Activated T-cell treated with anti-CD3 and anti-CD28 coated beads, Interleukin-2, amount 50 U/mL, for 4 hours (primary cell): ENCODE measurements at regions not wholly inside any gene's neighbourhood (a gene's known extent, or its start where the extent isn't known, plus 50 kb on each side); places are given as distances from the start of the nearest gene placed in this dataset.
"Not testable (repeated sequence)": the region's sequence is repeated elsewhere in the genome, so short reads cannot be mapped to it uniquely, and the experiment has no call there.

Source experiments
- ATAC-seq, 2 donors: fragments of 200-7000 bp; cut with Tn5 transposase; one replicate each; pipeline ENCODE4 v1.10.0; 2021
- DNase-seq: peaks from one replicate; pipeline ENCODE4 v3.0.0-alpha.2; 2020
- H3K27me3 Mint-ChIP-seq: one replicate; pipeline ENCODE4 v1.8.0; 2021; ENCODE audit warnings: low read depth, mixed read lengths
- H3K36me3 Mint-ChIP-seq: one replicate; pipeline ENCODE4 v1.8.0; 2022; ENCODE audit warnings: mixed read lengths; ENCODE audit not compliant: insufficient read depth
- H3K4me1 Mint-ChIP-seq: one replicate; pipeline ENCODE4 v1.8.0; 2021; ENCODE audit warnings: low read depth, mixed read lengths
- H3K4me3 Mint-ChIP-seq: one replicate; pipeline ENCODE4 v1.8.0; 2021; ENCODE audit warnings: mild to moderate bottlenecking, moderate library complexity, mixed read lengths
- H3K9me3 Mint-ChIP-seq: one replicate; pipeline ENCODE4 v1.8.0; 2021; ENCODE audit warnings: mixed read lengths

DNA sequence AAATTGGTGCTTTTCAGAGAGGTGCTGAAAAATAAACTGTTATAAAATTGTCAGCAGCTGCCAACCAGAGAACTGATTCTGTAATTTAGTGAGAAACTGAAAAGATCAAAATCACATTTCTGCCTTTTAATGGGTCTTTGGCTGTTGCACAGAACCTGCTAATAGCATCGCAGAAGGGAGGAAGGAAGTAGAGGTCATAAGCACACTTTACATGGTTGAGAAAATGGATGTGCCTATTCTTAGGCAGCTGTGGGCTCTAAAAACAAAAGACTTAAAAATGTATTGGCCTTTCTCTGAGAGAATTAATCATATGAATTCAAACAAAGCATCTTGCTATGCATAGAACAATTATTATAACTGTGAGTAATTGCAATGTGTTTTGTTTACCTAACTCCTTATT is 1186.9 kb downstream of the DSC3 start:
- DNase-seq = no peak
- no peaks in the 10 kb centered on the region for H3K36me3 Mint-ChIP-seq

GRCh38 chr18:29853126-29853525 is 1189.4 kb downstream of the DSC3 start:
- DNase-seq = no peak
- H3K4me3 Mint-ChIP-seq = no peak overlapping the region
- H3K36me3 Mint-ChIP-seq = no peaks in the 10 kb centered on the region
- H3K27me3 Mint-ChIP-seq = no peaks in the 10 kb centered on the region
- no peak for ATAC-seq
- peaks cover 12% of the 10 kb centered on the region for H3K9me3 Mint-ChIP-seq
- no peaks in the 10 kb centered on the region for H3K4me1 Mint-ChIP-seq

More for the DNA sequence above, 1186.9 kb downstream of the DSC3 start:
- no peak for ATAC-seq
- Mint-ChIP-seq H3K4me3 (no peak overlapping the region), H3K4me1 (no peaks in the 10 kb centered on the region), H3K27me3 (no peaks in the 10 kb centered on the region), H3K9me3 (peaks cover 24% of the 10 kb centered on the region)

DNA sequence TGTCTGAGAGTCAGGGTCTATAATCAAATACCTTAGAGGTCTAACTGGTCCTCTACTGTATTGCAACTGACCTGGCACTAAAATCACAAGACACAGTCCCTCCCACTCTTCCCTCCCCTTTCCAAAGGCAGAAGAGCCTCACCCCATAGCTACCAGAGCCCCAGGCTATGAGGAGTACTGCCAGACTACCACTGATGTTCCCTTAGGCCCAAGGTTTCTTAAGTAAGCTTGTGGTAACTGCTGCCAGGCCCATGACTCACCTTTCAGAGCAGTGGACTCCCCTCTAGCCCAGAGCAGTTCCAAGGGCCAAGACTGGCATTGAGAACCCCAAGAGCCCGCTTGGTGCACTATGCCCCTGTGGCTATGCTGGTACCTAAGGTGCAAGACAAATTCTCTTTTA is 1193.4 kb downstream of the DSC3 start:
- no peaks in the 10 kb centered on the region for H3K36me3 Mint-ChIP-seq
- H3K4me1 Mint-ChIP-seq = no peaks in the 10 kb centered on the region
- H3K4me3 Mint-ChIP-seq = no peak overlapping the region
- H3K27me3 Mint-ChIP-seq = no peaks in the 10 kb centered on the region
- ATAC-seq (no peak), DNase-seq (no peak)
- peaks cover 14% of the 10 kb centered on the region for H3K9me3 Mint-ChIP-seq

DNA sequence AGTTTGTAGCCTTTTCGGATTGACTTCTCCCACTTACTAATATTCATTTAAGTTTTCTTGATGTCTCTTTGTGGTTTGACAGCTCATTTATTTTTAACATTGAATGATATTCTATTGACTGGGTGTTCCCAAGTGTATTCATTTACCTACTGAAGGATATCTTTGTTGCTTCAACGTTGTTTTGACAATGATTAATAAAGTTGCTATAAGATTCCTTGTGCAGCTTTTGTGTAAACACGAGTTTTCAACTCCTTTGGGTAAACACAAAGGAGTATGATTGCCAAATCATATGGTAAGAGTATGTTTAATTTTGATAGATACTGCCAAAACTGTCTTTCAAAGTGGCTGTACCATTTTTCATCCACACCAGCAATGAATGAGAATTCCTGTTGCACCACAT is 1200.9 kb downstream of the DSC3 start:
- DNase-seq (no peak), ATAC-seq (no peak)
- Mint-ChIP-seq H3K36me3 (no peaks in the 10 kb centered on the region), H3K4me1 (no peaks in the 10 kb centered on the region), H3K27me3 (no peaks in the 10 kb centered on the region), H3K9me3 (peaks cover 13% of the 10 kb centered on the region), H3K4me3 (no peak overlapping the region)

GRCh38 chr18:29840089-29840488 is 1202.5 kb downstream of the DSC3 start:
- Mint-ChIP-seq H3K36me3 (no peaks in the 10 kb centered on the region), H3K4me3 (no peak overlapping the region), H3K9me3 (peaks cover 11% of the 10 kb centered on the region), H3K4me1 (no peaks in the 10 kb centered on the region), H3K27me3 (no peaks in the 10 kb centered on the region)
- DNase-seq (no peak), ATAC-seq (no peak)

- not testable (repeated sequence) for H3K4me1 Mint-ChIP-seq, ATAC-seq, H3K36me3 Mint-ChIP-seq, DNase-seq, H3K4me3 Mint-ChIP-seq, H3K27me3 Mint-ChIP-seq
- peaks cover 15% of the 10 kb centered on the region for H3K9me3 Mint-ChIP-seq
Observed at GRCh38 chr18:29838961-29839360, 1203.6 kb downstream of the DSC3 start.

- H3K4me3 Mint-ChIP-seq = no peak overlapping the region
- H3K9me3 Mint-ChIP-seq = peaks cover 15% of the 10 kb centered on the region
- no peaks in the 10 kb centered on the region for H3K27me3 Mint-ChIP-seq
- H3K36me3 Mint-ChIP-seq = no peaks in the 10 kb centered on the region
- H3K4me1 Mint-ChIP-seq = no peaks in the 10 kb centered on the region
- ATAC-seq (no peak), DNase-seq (no peak)
Observed at GRCh38 chr18:29838556-29838955, 1204.0 kb downstream of the DSC3 start.

GRCh38 chr18:29823671-29824070 is 1218.9 kb downstream of the DSC3 start:
- H3K36me3 Mint-ChIP-seq = no peaks in the 10 kb centered on the region
- DNase-seq (no peak), ATAC-seq (no peak)
- H3K9me3 Mint-ChIP-seq = peaks cover 26% of the 10 kb centered on the region
- no peaks in the 10 kb centered on the region for H3K27me3 Mint-ChIP-seq
- H3K4me3 Mint-ChIP-seq = no peak overlapping the region
- H3K4me1 Mint-ChIP-seq = no peaks in the 10 kb centered on the region

DNA sequence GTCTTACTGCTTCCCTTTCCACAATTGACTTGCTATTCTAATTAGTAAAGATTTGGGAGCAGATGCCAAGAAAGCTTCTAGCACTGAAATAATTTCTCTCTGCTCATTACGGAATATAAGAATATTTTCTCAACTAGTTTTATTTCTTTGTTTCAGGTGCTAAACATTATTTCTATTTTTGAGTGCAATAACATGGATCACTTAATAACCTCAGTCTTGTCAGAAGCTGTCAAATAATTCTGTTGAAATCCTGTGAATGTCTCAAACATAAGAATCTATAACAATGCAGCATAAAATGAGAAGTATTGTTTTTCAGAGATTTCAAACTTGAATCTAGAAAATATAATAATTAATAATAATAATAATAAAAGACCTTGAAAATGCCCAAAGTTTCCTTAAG is 1221.0 kb downstream of the DSC3 start:
- no peak for ATAC-seq
- no peak overlapping the region for H3K4me3 Mint-ChIP-seq
- no peak for DNase-seq
- no peaks in the 10 kb centered on the region for H3K27me3 Mint-ChIP-seq
- no peaks in the 10 kb centered on the region for H3K36me3 Mint-ChIP-seq
- peaks cover 26% of the 10 kb centered on the region for H3K9me3 Mint-ChIP-seq
- H3K4me1 Mint-ChIP-seq = no peaks in the 10 kb centered on the region

DNA sequence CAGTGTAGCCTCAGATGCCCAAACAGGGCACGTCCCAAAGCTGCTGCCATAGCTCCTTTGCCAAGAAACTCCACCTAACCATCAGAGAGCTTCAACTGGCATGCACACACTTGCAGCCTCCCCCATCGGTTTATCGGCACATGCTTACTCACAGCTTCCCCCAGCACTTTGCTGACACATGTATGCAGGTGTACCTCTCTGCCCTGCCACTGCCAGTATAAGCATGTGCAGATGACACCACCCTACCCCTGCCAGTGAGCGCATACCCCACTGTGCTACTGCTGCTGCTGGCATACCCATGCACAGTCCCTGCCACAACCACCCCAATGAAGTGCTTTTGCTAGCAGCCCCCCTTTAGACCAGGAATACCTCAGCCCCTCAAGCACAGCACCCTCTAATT is 1231.0 kb downstream of the DSC3 start:
- no peaks in the 10 kb centered on the region for H3K4me1 Mint-ChIP-seq
- no peak for ATAC-seq

GRCh38 chr18:29780816-29781215 is 1261.7 kb downstream of the DSC3 start:
- Mint-ChIP-seq H3K36me3 (no peaks in the 10 kb centered on the region), H3K4me3 (no peak overlapping the region), H3K27me3 (no peaks in the 10 kb centered on the region), H3K9me3 (peaks cover 6% of the 10 kb centered on the region), H3K4me1 (no peaks in the 10 kb centered on the region)
- DNase-seq (no peak), ATAC-seq (no peak)

More for the DNA sequence above, 1231.0 kb downstream of the DSC3 start:
- H3K4me3 Mint-ChIP-seq = no peak overlapping the region
- H3K36me3 Mint-ChIP-seq = no peaks in the 10 kb centered on the region
- H3K27me3 Mint-ChIP-seq = no peaks in the 10 kb centered on the region
- no peak for DNase-seq
- peaks cover 28% of the 10 kb centered on the region for H3K9me3 Mint-ChIP-seq

DNA sequence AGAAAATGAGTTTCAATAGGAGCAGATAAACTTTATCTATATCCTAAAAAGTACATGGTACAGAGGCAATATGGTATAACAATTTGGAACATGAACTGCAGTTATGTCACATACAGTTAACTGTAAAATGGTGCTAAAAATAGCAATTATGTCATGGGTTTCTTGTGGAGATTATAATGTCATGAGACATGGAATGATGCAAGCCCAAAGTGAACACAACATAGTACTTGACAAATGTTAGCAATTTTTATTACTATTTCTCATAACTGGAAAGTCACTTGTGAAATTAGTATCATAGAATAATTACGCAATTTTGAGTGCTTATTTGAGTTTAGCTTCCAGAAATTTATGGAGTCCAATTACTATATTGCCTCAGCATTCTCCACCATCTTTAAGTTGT is 1263.4 kb downstream of the DSC3 start:
- H3K9me3 Mint-ChIP-seq = peaks cover 6% of the 10 kb centered on the region
- no peak for DNase-seq
- no peaks in the 10 kb centered on the region for H3K4me1 Mint-ChIP-seq
- no peaks in the 10 kb centered on the region for H3K36me3 Mint-ChIP-seq
- no peak overlapping the region for H3K4me3 Mint-ChIP-seq
- H3K27me3 Mint-ChIP-seq = no peaks in the 10 kb centered on the region
- ATAC-seq = no peak

- Mint-ChIP-seq H3K4me1 (no peaks in the 10 kb centered on the region), H3K9me3 (peaks cover 20% of the 10 kb centered on the region), H3K4me3 (no peak overlapping the region), H3K36me3 (no peaks in the 10 kb centered on the region), H3K27me3 (no peaks in the 10 kb centered on the region)
- DNase-seq = no peak
- ATAC-seq = no peak
Observed at GRCh38 chr18:29753379-29753778, 1289.2 kb downstream of the DSC3 start.

DNA sequence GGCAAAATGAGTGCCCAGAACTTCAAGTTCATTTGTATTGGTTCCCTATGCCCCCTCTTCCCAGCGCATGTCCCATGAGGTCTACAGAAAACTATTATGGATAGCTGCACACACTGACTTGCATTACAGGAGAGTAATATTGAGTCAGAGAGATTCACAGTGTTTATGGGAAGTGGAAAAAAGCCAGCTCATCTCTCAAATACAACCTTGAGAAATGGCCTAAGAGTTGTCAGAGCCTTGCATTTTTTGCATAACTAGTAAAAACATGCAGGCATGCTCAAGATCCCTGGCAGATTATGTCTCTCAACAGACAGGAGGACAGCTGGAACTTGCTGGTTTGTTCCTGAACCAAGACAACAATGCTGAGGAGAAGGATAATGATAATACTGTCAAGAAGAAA is 1292.8 kb downstream of the DSC3 start:
- Mint-ChIP-seq H3K9me3 (peaks cover 28% of the 10 kb centered on the region), H3K27me3 (no peaks in the 10 kb centered on the region)
- no peak for ATAC-seq

GRCh38 chr18:29741461-29741860 is 1301.1 kb downstream of the DSC3 start:
- Mint-ChIP-seq H3K4me3 (no peak overlapping the region), H3K4me1 (no peaks in the 10 kb centered on the region), H3K27me3 (no peaks in the 10 kb centered on the region), H3K9me3 (peaks cover 17% of the 10 kb centered on the region), H3K36me3 (no peaks in the 10 kb centered on the region)
- ATAC-seq (no peak), DNase-seq (no peak)

More for the DNA sequence above, 1292.8 kb downstream of the DSC3 start:
- no peaks in the 10 kb centered on the region for H3K36me3 Mint-ChIP-seq
- no peak overlapping the region for H3K4me3 Mint-ChIP-seq
- DNase-seq = no peak
- H3K4me1 Mint-ChIP-seq = no peaks in the 10 kb centered on the region

- Mint-ChIP-seq H3K36me3 (no peaks in the 10 kb centered on the region), H3K4me1 (no peaks in the 10 kb centered on the region), H3K4me3 (no peak overlapping the region), H3K27me3 (no peaks in the 10 kb centered on the region), H3K9me3 (peaks cover 27% of the 10 kb centered on the region)
- DNase-seq (no peak), ATAC-seq (no peak)
Observed at GRCh38 chr18:29737620-29738019, 1304.9 kb downstream of the DSC3 start.
